DOHH2 (cell line): ENCODE measurements at regions not wholly inside any gene's neighbourhood (a gene's known extent, or its start where the extent isn't known, plus 50 kb on each side); places are given as distances from the start of the nearest gene placed in this dataset.

ENCODE experiments used
- H3F3A ChIP-seq: fragments of 200-600 bp; sonication (generic), shearing (Covaris generic); 2 replicates; pipeline ENCODE4 v1.6.0; 2016; ENCODE audit warnings: antibody characterized with exemption, mild to moderate bottlenecking; ENCODE audit not compliant: control insufficient read depth, insufficient read depth
- H3K27ac ChIP-seq: fragments of 200-600 bp; sonication (generic); 2 replicates; pipeline ENCODE4 v1.5.1; 2014; ENCODE audit warnings: low read depth, mild to moderate bottlenecking, low read length, moderate library complexity
- H3K27me3 ChIP-seq: fragments of 200-600 bp; sonication (generic); 2 replicates; pipeline ENCODE4 v1.6.1; 2014; ENCODE audit warnings: mild to moderate bottlenecking, low read length, mixed read lengths; ENCODE audit not compliant: control insufficient read depth
- H3K36me3 ChIP-seq: fragments of 200-600 bp; sonication (generic); 2 replicates; pipeline ENCODE4 v1.6.1; 2014; ENCODE audit warnings: mild to moderate bottlenecking, low read length, moderate library complexity, mixed read lengths; ENCODE audit not compliant: control insufficient read depth
- H3K4me1 ChIP-seq: fragments of 200-600 bp; sonication (generic); 2 replicates; pipeline ENCODE4 v1.6.1; 2014; ENCODE audit warnings: mild to moderate bottlenecking, low read length, mixed read lengths; ENCODE audit not compliant: control insufficient read depth
- H3K4me2 ChIP-seq: fragments of 200-600 bp; sonication (generic); 2 replicates; pipeline ENCODE4 v1.6.0; 2014; ENCODE audit warnings: mild to moderate bottlenecking, low read length, moderate library complexity
- H3K4me3 ChIP-seq: fragments of 200-600 bp; sonication (generic); 2 replicates; pipeline ENCODE4 v1.5.1; 2014; ENCODE audit warnings: mild to moderate bottlenecking, low read length, mixed read lengths
- H3K79me2 ChIP-seq: fragments of 200-600 bp; sonication (generic); 2 replicates; pipeline ENCODE4 v1.6.1; 2014; ENCODE audit warnings: mild to moderate bottlenecking, low read length, mixed read lengths; ENCODE audit not compliant: control insufficient read depth
- H3K9me2 ChIP-seq: fragments of 200-600 bp; sonication (generic); replicated peaks from 2 replicates; pipeline ENCODE4 v1.6.1; 2014; ENCODE audit warnings: mild to moderate bottlenecking, low read length, mixed read lengths; ENCODE audit not compliant: control insufficient read depth
- H3K9me3 ChIP-seq: fragments of 200-600 bp; sonication (generic); 2 replicates; pipeline ENCODE4 v1.6.1; 2014; ENCODE audit warnings: antibody characterized with exemption, low read length, mixed read lengths; ENCODE audit not compliant: control insufficient read depth, insufficient read depth
- H4K20me1 ChIP-seq: fragments of 200-600 bp; sonication (generic); 2 replicates; pipeline ENCODE4 v1.6.0; 2014; ENCODE audit warnings: low read depth, mild to moderate bottlenecking, antibody characterized with exemption, low read length, moderate library complexity; ENCODE audit not compliant: control insufficient read depth, insufficient read depth
- EZH2phosphoT487 ChIP-seq: fragments of 200-600 bp; sonication (generic); IDR thresholded peaks from 2 replicates; pipeline ENCODE4 v1.6.1; 2017; ENCODE audit warnings: borderline replicate concordance, mild to moderate bottlenecking, antibody characterized with exemption, low read length, moderate library complexity, mixed read lengths
- TF ChIP-seq, protein P1 (sequence below): fragments of 200-600 bp; sonication (generic); IDR thresholded peaks from one replicate; pipeline ENCODE4 v1.5.1; 2014; ENCODE audit warnings: antibody characterized with exemption, mild to moderate bottlenecking, low read depth, low read length; ENCODE audit not compliant: poor library complexity, severe bottlenecking

DNA sequence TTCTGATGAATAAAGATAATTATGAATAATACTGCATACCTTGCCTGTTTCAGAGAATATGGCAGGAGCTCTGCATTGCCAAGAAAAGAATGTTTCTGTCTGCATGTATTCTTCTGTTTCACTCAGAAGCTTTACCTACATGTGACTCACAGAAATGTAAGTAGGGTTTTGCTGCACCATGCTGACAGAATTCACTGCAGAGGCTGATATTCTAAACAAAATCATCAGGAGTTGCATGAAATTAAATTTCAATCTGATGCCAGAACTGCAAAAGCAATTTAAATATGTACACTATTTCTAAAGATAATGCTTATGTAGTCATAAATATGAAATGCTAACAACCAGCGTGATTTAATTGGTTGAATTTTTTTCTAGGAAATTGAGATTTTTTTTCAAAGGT lies 332.8 kb upstream of the FSHR start:
- no peak for TF ChIP-seq EZH2phosphoT487
- TF ChIP-seq, protein P1, sequence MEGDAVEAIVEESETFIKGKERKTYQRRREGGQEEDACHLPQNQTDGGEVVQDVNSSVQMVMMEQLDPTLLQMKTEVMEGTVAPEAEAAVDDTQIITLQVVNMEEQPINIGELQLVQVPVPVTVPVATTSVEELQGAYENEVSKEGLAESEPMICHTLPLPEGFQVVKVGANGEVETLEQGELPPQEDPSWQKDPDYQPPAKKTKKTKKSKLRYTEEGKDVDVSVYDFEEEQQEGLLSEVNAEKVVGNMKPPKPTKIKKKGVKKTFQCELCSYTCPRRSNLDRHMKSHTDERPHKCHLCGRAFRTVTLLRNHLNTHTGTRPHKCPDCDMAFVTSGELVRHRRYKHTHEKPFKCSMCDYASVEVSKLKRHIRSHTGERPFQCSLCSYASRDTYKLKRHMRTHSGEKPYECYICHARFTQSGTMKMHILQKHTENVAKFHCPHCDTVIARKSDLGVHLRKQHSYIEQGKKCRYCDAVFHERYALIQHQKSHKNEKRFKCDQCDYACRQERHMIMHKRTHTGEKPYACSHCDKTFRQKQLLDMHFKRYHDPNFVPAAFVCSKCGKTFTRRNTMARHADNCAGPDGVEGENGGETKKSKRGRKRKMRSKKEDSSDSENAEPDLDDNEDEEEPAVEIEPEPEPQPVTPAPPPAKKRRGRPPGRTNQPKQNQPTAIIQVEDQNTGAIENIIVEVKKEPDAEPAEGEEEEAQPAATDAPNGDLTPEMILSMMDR = no peak
- H3K27ac ChIP-seq = no peak overlapping the region
- no peaks in the 10 kb centered on the region for H4K20me1 ChIP-seq
- H3K4me3 ChIP-seq = no peak overlapping the region
- no peaks in the 10 kb centered on the region for H3K4me1 ChIP-seq
- H3K36me3 ChIP-seq = no peaks in the 10 kb centered on the region
- H3K9me2 ChIP-seq = no peaks in the 10 kb centered on the region
- no peaks in the 10 kb centered on the region for H3K9me3 ChIP-seq
- H3F3A ChIP-seq = no peaks in the 10 kb centered on the region
- no peak overlapping the region for H3K4me2 ChIP-seq
- H3K27me3 ChIP-seq = no peaks in the 10 kb centered on the region
- no peaks in the 10 kb centered on the region for H3K79me2 ChIP-seq

DNA sequence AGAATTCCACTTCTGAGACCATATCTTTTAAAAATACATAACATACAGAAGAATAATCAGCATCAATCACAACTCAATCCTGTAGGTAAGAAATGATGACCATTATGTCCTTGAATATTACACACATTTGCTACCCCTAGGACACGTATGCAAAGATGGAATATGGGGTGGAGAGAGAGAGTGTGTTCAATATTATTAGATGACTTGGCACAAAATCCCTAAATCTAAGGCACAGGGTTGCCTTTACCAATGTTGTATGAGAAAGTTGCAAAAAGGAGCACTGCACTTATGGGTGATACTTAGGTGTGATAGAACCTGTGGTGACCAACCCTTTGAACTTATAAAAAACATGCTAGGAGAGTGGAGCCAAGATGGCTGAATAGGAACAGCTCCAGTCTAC lies 326.2 kb upstream of the FSHR start:
- Histone ChIP-seq H4K20me1 (no peaks in the 10 kb centered on the region), H3K9me2 (no peaks in the 10 kb centered on the region), H3K4me2 (no peak overlapping the region), H3K27ac (no peak overlapping the region), H3K4me3 (no peak overlapping the region), H3K79me2 (no peaks in the 10 kb centered on the region), H3K9me3 (no peaks in the 10 kb centered on the region), H3K4me1 (no peaks in the 10 kb centered on the region), H3K27me3 (no peaks in the 10 kb centered on the region), H3K36me3 (no peaks in the 10 kb centered on the region), H3F3A (no peaks in the 10 kb centered on the region)
- TF ChIP-seq, protein P1 = no peak
- TF ChIP-seq EZH2phosphoT487 = no peak

DNA sequence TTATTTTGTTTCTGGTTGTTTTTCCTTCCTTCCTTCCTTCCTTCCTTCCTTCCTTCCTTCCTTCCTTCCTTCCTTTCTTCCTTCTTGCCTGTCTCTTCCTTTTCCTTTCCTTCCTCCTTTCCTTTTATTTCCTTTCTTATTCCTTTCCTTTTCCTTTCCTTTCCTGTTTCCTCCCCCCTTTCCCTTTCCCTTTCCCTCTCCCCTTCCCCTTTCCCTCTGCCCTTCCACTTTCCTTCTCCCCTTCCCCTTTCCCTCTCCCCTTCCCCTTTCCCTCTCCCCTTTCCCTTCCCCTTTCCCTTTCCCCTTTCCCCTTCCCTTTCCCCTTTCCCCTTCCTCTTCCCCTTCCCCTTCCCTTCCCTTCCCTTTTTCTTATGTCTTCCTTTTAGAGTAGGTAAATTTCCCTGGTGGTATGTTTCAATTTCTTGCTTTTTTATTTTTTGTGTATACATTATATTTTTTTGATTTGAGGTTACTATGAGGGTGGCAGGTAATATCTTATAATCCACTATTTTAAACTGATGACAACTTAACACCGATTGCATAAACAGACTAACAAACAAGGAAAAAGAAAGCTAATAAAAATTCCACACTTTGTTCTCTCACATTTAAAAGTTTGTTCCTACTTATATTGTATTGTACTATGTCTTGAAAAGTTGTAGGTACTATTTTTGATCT lies 311.0 kb upstream of the FSHR start:
- no peak overlapping the region for H3K4me2 ChIP-seq
- H3K4me1 ChIP-seq = no peaks in the 10 kb centered on the region
- no peaks in the 10 kb centered on the region for H3K9me2 ChIP-seq
- H4K20me1 ChIP-seq = no peaks in the 10 kb centered on the region
- H3K27ac ChIP-seq = no peak overlapping the region
- H3K27me3 ChIP-seq = no peaks in the 10 kb centered on the region
- no peaks in the 10 kb centered on the region for H3K36me3 ChIP-seq
- TF ChIP-seq, protein P1 = no peak
- TF ChIP-seq EZH2phosphoT487 = no peak
- no peaks in the 10 kb centered on the region for H3F3A ChIP-seq
- no peaks in the 10 kb centered on the region for H3K9me3 ChIP-seq
- H3K79me2 ChIP-seq = no peaks in the 10 kb centered on the region
- H3K4me3 ChIP-seq = no peak overlapping the region
